Activated effector memory CD4-positive, alpha-beta T cell treated with Interleukin-2 at 50 U/mL for 16 hours (primary cell): ENCODE measurements at regions not wholly inside any gene's neighbourhood (a gene's known extent, or its start where the extent isn't known, plus 50 kb on each side); places are given as distances from the start of the nearest gene placed in this dataset.

ENCODE experiments used
- DNase-seq: peaks from one replicate; pipeline ENCODE4 v3.0.0-alpha.2; 2020

DNA sequence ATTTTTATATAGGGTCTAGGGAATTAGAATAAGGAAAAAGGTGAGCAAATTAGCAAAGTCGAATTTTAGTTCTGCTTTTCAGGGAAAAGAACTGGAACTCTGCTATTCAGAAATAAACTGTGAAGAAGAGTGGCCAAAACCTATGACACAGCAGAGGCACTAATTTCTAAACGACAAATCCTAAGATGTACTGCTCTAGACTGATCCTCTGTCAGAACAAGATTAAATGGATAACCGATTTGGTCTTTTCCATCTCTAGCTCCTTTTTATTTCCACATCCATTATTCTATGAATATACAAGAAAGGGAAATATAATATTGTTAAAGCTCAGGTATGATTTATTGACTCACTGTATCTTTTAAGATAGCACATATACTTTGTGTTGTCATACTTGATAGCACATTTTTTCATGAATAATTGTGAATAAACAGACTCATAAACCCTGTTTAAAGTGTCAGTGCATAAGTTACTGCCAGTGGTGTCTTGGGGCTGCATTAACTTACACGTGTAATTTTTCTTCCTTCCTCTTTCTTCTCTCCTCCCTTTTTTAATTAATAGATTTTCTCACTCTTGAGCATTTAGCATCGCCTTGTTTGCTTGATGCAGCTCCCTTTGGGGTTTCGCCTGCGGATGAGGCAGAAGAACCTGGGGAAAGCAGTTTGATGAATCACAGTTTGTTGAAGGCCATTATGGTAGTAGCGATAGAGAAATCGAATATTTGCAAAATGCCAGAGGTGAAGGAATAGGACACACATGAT, 496.6 kb downstream of the ADGRL2 start:
- no peak for DNase-seq

DNA sequence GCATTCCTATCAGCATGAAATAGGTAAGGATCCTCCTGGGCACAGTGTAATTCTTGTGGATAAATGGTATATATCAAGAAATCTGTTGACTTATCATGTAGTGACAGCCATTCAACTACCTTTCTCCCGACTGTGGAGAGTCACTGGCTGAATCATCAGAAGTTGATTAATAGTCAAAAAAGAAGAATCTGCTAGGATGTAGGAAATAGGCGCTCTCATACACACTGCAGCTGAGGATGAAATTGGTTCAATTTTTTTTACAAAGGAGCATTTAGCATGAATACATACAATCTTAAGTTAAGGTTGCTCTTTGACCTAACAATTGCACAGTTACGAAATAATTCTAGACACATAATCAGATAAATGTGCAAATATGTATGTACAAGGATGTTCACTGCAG, 486.8 kb downstream of the ADGRL2 start:
- no peak for DNase-seq

DNA sequence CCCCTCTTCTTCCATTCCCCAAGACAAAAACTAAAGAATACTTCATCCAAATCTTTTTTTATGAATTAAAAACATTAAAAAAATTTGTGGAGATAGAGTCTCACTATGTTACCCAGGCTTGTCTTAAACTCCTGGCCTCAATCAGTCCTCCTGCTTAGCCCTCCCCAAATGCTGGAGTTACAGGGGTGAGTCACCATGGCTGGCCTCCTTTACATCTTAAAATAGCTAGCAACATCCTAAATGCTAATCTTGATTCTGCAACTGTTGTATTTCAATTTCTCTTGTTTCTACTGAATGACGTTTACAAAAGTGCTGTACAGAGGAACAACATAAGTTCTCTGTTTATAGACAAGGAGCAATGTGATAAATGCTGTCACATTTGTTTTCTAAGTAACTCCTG, 483.5 kb downstream of the ADGRL2 start:
- DNase-seq, result no peak

DNA sequence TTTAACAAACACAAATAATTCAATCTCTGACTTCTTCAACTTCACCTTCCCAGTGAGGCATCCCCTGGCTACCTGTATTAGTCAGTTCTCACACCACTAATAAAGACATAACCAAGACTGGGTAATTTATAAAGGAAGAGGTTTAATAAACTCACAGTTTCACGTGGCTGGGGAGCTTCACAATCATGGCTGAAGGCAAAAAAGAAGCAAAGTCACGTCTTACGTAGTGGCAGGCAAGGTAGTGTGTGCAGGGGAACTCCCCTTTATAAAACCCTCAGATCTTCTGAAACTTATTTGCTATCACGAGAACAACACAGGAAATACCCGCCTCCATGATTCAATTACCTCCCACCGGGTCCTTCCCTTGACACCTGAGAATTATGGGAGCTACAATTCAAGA, 478.5 kb downstream of the ADGRL2 start:
- no peak for DNase-seq

DNA sequence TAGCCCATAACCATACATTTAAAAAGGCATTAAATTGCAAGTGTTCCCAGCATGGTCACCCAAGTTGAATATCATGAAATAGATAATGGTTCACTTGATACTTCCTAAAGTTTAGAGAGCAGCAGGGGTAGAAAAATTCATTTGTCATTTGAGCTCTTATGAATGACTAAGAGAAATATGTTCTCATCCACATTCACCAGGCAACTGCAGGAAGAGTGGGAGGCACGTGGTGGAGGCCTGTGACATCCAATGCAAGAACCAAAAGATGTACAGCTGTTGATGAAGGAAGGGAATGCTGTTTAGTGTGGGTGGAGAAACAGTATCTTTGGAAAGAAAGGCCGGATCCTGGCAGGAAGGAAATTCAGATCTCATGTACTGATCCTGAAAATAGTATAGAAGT, 473.1 kb downstream of the ADGRL2 start:
- DNase-seq, result no peak

DNA sequence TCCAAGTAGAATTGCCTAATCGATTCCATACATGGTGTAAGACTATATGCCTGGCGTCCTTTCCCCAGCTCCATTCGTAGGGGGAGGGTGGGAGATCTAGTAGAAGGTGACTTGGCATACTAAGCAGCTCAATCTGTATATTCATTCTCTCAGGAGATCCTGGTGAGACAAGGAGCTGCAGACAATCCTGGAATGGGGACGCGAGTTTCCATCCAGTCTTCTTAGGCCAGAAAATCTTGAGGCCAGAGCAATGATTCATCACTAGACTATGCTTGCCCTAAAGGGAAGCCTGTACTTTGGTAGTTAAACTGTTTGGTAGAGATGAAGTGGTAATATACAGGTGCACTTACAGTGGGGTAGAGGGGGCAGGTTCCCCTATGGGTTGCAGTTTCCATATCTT, 468.7 kb downstream of the ADGRL2 start:
- no peak for DNase-seq

DNA sequence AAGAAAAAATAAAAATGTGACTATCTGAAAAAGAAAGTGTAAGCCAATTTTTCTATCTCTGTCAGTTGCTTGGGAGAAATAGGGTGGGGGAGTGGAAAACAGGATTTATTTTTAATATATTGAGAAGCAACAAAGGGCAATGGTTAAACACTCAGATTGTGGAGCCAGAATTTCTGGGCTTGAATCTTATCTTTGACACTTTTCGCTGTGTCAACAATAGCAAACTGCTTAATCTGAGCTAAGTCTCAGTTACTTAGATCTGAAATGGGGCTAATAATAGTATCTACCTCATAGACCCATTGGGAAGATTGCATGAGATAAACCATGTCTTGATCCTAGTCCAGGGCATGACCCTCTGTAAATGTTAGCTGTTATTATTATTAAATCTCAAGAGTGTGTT, 468.1 kb downstream of the ADGRL2 start:
- no peak for DNase-seq

DNA sequence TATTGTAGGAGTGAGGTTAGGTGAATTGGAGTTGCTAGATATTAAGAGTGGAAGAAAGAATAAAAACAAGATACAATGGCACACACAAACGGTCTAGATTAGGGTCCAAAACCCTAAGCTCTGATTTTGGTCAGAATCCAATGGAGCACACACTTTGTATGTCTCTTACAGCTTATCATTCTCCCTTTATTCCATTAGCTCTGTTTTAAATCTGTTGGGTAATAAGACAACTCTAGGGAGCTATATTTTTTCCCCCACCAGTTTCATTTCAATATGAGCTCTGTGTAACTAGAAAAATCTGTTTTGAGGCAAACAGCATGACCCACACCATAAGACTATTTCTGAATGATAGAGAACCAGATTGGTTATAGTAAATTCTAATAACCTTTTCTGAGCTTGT, 465.6 kb downstream of the ADGRL2 start:
- DNase-seq, result no peak

DNA sequence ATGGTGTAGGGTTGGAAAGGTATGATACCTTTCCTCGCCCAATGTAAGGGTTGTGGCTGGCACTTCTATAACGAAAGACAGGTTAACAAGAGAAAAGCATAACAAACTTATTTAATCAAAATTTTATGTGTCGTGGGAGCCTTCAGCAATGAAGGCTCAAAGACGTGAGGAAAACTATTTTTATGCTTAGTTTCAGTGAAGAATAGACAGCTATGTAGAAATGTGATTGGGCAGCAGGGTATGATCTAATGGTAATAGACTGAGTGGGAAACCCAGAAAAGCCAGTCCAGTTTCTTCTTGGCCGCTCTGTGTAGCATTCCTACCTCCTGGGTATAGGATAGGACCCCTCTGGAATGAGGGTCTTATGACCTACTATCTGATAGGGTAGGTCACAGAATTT, 464.7 kb downstream of the ADGRL2 start:
- DNase-seq, result no peak

DNA sequence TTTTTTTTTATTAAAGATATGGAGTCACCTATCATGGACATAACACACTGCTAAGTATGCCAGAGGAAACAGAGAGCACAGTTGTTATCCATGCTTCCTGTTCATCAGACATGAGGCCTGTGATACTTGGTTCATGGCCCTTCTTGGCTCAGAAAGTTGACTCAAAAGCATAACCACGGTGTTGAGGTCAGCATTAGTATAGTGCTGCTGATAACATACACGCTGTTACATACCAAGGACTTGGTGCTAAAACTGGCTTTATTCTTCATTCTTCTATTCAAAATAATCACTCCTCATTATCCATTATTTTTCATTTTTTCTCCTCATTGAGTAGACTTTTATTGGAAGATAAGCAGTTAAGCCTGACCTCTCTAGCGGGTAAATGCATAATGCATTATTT, 464.1 kb downstream of the ADGRL2 start:
- no peak for DNase-seq

DNA sequence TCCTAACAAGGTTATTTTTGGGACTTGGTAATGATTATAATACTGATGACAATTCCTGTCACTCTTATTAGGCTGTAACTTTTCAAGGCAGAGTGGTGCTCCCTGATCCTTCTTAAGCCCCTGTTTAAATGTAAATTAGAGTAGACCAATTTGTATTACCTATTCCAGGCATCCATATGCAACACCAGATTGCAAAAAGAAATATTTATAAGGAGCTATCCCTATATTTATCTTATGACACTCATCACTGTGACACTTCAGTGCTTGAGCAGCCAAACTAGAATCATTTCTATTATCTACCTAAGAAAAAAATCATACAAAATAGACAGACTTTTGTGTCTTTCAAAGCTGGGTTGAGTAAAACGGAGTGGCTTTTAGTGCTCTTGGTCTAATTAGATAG, 462.7 kb downstream of the ADGRL2 start:
- DNase-seq, result no peak

DNA sequence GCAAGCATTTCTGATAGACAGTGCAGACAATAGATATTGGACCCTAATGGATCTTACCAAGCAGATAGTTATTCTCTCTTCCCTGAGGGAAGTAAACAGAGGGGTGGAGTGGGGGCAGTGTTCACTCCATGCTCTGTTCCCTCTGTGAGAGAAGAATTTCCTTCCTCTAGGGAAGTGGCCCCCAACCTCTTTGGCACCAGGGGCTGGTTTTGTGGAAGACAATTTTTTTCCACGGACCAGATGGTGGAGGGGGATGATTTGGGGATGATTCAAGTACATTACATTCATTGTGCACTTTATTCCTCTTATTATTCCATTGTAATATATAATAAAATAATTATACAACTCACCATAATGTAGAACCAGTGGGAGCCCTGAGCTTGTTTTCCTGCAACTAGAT, 459.9 kb downstream of the ADGRL2 start:
- no peak for DNase-seq

DNA sequence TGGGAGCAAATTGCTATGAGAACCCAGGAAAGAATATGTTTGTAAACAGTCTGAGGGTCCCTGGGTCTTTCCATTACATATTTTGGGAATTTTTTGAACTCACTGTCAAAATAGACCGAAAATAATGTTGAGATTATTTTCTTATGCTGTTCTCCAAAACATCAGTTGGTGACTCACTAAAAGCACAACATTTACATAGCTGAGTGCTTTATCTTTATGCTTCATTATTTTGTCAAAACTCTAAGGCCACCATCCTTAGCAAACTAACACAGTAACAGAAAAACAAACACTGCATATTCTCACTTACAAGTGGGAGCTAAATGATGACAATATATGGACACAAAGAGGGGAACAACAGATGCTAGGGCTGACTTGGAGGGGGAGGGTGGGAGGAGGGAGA, 459.3 kb downstream of the ADGRL2 start:
- DNase-seq, result no peak

DNA sequence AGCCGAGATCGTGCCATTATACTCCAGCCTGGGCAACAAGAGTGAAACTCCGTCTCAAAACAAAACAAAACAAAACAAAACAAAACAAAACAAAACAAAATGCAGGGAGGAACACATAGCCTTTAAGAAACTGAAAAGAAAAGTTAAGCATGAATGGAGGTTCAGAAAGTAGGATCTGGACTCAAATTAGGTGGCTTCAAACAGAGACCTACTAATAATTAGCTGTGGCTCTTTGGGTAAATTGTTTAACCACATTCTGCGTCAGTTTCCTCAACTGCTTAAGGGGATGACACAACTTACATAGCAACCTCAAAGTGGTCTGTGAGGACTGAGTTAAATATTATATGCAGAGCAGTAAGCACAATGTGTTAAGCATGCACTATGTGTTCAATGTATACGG, 458.2 kb downstream of the ADGRL2 start:
- DNase-seq, result no peak

DNA sequence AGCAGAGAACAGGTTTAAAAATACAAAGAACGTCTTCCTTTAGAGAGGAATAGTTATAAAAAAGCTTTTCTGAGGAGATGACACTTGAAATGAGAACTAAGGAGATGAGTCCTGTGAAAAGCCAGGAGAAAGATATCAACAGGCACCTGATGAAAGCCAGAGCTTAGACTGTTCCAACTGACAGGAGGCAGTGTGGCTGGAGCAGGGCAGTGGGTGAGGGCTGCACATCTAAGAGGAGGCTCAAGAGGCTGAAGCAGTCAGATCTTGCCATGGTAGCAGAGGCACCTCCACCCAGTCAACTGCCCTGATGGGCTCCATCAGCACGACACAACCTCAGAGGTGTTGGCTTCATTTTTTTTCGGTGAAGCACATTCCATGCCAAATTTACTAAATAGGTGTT, 445.3 kb downstream of the ADGRL2 start:
- no peak for DNase-seq

DNA sequence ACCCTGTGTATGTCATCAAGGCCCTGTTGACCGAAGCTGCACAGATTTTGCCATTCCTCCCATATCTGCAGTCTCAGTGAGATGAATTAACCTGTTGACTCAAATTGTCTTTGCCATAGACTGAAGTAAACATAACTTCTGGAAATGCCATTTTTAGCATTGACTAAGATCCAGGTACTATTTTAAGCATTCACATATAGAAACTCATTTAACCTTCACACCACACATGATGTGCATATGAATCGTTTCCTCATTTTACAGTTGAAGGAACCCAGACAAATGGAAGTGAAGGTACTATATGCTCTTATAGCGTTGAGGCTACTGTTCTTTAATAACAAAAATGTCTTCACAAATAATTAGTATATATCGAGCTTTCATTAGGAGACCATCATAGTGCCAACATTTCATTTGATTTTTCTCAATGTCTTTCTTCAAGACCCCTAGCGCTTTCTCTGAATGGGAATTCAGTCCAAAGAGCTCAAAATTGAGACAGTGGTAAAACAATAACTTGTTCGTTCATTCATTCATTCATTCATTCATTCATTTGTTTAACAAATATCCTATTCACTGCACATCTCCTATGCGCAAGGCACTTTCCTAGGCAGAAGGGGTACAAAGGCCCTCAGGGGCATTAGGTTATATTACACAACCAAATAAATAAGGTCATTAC, 444.7 kb downstream of the ADGRL2 start:
- DNase-seq, result no peak

DNA sequence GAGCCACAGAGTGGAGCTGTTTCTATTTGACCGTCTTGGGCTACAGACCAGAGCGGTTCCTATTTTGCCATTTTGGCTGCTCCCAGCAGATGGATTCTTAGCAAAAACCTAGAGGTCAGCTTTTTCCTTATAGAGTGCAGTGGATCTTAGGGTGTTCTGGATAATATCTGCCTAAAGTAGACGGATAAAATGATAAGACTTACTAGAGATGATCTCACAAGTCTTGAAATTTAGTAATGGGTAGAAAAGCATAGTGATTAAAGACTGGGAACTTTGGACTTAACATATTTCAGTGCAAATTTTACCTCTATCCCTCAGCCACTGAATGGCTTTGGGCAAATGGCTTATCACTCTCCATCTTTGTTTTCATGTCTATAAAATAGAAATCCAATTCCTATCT, 439.8 kb downstream of the ADGRL2 start:
- no peak for DNase-seq

DNA sequence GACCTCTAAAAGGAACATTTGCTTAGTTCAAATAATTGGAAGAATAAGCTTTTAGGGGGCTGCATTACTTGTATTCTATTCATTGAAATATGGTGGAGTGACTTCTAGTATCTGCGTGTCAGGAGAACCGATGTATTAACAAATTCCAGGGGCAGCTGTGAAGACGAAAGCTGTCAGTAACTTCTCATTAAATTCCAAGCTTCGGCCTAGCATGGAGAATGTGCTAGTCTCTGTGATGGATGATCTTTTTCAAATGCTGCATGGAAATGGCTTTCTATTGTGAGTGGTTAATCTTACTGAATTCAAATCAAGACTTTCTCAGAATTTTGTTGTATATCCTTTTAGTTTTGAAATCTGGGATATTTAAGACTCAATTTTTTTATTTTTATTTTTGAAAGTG, 429.9 kb downstream of the ADGRL2 start:
- no peak for DNase-seq

DNA sequence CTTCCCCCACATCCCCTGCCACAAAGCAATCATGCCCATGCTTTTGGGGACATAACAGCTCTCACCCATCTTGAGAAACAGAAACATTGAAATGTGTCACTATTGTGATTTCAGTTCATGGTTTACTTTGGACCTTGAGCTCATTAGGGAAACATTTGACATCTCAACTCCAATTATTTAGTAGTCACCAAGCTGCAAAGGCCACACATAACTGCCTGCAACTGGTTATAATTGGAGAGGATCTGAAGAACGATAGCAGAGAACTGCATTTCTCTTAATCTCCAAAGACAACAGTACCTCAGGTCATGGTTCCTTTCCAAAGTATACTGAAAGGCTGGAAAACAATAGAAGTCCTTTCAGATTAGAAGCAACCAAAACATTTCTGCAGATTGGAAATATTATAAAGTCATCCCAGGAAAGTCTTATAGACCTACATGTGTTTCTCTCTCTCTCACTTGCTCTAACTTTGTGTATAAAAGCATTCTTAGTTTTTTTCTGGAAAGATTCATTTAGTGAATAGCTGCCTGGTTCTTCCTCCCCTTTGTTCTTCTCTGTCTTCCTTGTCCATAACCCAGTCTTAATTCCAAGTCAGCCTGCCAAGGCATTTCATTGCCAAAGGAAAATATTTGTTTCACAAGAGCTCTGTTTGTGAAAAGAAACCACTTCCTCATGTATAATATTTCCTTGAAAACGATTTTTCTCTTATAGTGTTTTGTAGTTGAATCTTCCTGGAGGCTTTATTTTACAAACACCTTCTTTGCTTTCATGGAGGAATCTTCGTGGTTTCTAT, 426.8 kb downstream of the ADGRL2 start:
- DNase-seq, result no peak

DNA sequence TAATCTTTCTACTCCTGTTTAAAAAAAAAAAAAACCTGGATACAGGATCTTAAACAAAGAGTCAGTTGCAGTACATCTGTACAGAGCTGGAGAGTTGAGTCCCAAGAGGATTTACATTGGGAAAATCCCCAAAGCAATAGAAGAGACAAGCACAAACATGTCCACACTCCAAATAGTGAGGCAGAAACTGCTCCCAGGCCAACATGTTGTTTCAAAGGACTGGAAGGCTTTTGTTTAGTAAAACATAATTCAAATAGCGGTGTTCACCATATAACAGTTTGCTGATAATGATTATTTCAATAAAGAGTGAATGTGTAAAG, 425.4 kb downstream of the ADGRL2 start:
- no peak for DNase-seq

DNA sequence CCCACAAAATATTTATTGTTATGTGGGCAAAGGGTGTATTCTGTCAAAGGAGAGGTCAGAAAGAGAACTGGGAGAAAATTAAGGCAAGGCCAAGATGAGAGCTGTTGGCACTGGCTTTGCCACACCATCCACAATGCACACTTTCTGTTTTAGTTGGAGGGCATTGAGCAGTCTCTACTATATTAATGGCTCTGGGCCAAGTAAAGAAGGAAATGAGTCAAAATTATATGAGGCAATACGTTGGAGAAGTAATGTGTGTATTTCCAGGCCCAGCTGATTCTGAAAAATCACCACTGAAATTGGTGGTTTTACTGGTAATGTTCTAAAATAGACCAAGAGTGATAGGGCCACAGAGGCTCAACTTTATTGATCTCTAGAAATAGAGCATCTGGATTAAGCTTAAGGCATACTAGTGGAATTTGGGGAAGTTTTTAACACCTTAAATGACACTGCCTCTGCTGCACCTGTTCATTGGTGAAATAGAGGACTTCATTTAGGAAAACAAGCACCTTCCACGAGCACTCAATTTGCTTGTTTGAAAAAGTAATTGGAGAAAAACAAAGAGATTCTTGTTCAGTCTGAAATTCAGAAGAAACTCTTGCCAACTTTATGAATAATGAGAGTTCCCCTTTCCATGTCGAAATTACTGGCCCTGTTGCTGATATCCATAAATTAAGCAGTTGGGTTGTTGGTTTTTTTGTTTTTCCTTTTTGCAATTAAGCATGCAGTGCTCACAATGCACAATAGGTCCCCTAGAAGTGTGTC, 424.9 kb downstream of the ADGRL2 start:
- DNase-seq, result no peak

DNA sequence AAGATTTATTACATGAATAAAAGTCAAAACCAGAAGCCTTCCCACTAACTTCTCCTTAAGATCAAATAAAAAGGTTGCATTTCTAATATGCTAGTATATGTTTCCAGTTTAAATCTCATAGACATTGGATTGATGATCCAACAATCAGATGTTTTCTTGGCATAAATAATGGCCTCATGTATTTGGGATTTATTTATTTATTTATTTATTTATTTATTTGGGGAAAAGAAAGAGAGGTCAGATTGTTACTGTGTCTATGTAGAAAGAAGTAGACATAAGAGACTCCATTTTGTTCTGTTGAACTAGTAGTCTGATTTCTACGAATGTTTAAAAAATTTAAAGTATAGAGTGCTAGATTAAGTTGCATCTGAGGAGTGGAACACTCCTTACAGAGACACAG, 422.4 kb downstream of the ADGRL2 start:
- no peak for DNase-seq

DNA sequence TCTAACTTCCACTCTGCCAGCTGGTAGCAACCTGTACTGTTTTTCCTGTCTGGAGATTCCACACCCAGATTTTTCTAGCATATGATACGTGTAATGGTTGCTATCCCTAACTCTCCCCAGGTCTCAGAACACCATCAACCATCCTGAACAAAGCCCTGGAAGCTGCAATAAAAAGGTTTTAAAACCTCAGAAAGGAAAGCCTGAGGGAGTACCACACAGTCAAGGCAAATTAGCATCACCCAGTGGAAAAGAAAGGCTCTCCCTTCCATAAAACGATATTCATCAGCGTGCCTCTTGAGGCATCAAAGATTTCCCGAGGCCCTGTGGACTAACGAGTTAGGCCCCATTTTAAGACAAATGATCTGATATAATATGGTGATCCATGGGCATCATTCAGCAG, 421.0 kb downstream of the ADGRL2 start:
- DNase-seq, result no peak

DNA sequence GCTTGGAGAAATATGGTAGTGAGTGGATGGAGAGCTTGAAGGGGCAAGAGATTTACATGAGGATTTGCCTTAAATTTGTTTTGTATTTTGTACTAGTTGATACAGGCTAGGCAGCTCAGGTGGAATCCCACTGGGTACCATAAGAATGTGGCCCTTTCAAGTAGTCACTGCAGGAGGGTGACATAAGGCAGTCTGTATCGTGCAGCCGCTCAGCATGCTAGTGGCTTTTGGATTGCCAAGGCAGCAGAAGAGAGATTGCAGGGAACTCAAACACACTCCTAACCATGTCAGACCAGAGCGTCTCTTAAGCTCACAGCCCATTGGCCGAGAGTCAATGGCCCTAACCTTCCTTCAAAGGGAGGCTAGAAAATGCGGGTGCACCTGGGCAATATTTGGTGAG, 420.0 kb downstream of the ADGRL2 start:
- DNase-seq, result no peak
